ENCODE measurements at regions not wholly inside any gene's neighbourhood (a gene's known extent, or its start where the extent isn't known, plus 50 kb on each side); places are given as distances from the start of the nearest gene placed in this dataset.
A peak's percentile ranks its signal among the peaks of the same experiment; 100 is the strongest.

- H3K27me3 ChIP-seq: no peaks in the 10 kb centered on the region
- WGBS, 5 donors: 75 to 83% (median 78%) methylated on average over 4 of the region's 4 CpGs
- no peaks in the 10 kb centered on the region for H3K9me3 ChIP-seq
Observed at GRCh38 chr10:36164556-36165504, 522.7 kb upstream of the FZD8 start.

GRCh38 chr10:36163827-36164226 is 521.7 kb upstream of the FZD8 start:
- WGBS, 5 donors: 82 to 97% (median 87%) methylated on average over 2 of the region's 2 CpGs
- Histone ChIP-seq H3K27me3 (no peaks in the 10 kb centered on the region), H3K9me3 (no peaks in the 10 kb centered on the region), H3K4me3 (no peak overlapping the region), H3K4me1 (no peaks in the 10 kb centered on the region), H3K36me3 (no peaks in the 10 kb centered on the region), H3K27ac (no peak overlapping the region)
- intact Hi-C loops (cut with DNase I; ENCODE audit: low total_unique reads): no loop called here
- TF ChIP-seq CTCF (IDR thresholded peaks at IDR 0.05) (no peak), POLR2AphosphoS5 (IDR thresholded peaks at IDR 0.05) (no peak), EP300 (IDR thresholded peaks at IDR 0.05) (no peak), POLR2A (IDR thresholded peaks at IDR 0.05) (no peak)
- DNase-seq: peak in 1 of 2 donors; percentile 47

More at GRCh38 chr10:36164556-36165504, 522.7 kb upstream of the FZD8 start:
- TF ChIP-seq CTCF (IDR thresholded peaks at IDR 0.05) (no peak), EP300 (IDR thresholded peaks at IDR 0.05) (no peak), POLR2AphosphoS5 (IDR thresholded peaks at IDR 0.05) (no peak), POLR2A (IDR thresholded peaks at IDR 0.05) (no peak)
- Histone ChIP-seq H3K36me3 (no peaks in the 10 kb centered on the region), H3K4me3 (no peak overlapping the region), H3K4me1 (no peaks in the 10 kb centered on the region), H3K27ac (no peak overlapping the region)
- no peak for DNase-seq
- intact Hi-C loops (cut with DNase I; ENCODE audit: low total_unique reads): no loop called here

- 54 to 71% (median 71%) methylated on average over 3 of the region's 3 CpGs for WGBS, 5 donors
- H3K36me3 ChIP-seq: no peaks in the 10 kb centered on the region
- DNase-seq: no peak
- H3K9me3 ChIP-seq: no peaks in the 10 kb centered on the region
- intact Hi-C loops (cut with DNase I; ENCODE audit: low total_unique reads): no loop called here
- no peaks in the 10 kb centered on the region for H3K4me1 ChIP-seq
- no peaks in the 10 kb centered on the region for H3K27me3 ChIP-seq
- TF ChIP-seq CTCF (IDR thresholded peaks at IDR 0.05) (no peak), POLR2AphosphoS5 (IDR thresholded peaks at IDR 0.05) (no peak), POLR2A (IDR thresholded peaks at IDR 0.05) (no peak)
- H3K27ac ChIP-seq: no peak overlapping the region
- no peak overlapping the region for H3K4me3 ChIP-seq
Observed at GRCh38 chr10:36157486-36157885, 515.4 kb upstream of the FZD8 start.

- no peaks in the 10 kb centered on the region for H3K4me1 ChIP-seq
- DNase-seq: no peak
- no peaks in the 10 kb centered on the region for H3K27me3 ChIP-seq
- no peak for TF ChIP-seq CTCF (IDR thresholded peaks at IDR 0.05)
- TF ChIP-seq POLR2A (IDR thresholded peaks at IDR 0.05): no peak
- TF ChIP-seq EP300 (IDR thresholded peaks at IDR 0.05): no peak
- peaks cover 0 to 24% (median 10%) of the 10 kb centered on the region in 4 donors for H3K9me3 ChIP-seq
- H3K36me3 ChIP-seq: no peaks in the 10 kb centered on the region
- WGBS, 5 donors: 80 to 95% (median 80%) methylated on average over 1 of the region's 1 CpG
- intact Hi-C loops (cut with DNase I; ENCODE audit: low total_unique reads): no loop called here
- H3K27ac ChIP-seq: no peak overlapping the region
- no peak overlapping the region for H3K4me3 ChIP-seq
Observed at GRCh38 chr10:36148207-36148606, 506.1 kb upstream of the FZD8 start.
